ENCODE measurements at regions not wholly inside any gene's neighbourhood (a gene's known extent, or its start where the extent isn't known, plus 50 kb on each side); places are given as distances from the start of the nearest gene placed in this dataset.

DNA sequence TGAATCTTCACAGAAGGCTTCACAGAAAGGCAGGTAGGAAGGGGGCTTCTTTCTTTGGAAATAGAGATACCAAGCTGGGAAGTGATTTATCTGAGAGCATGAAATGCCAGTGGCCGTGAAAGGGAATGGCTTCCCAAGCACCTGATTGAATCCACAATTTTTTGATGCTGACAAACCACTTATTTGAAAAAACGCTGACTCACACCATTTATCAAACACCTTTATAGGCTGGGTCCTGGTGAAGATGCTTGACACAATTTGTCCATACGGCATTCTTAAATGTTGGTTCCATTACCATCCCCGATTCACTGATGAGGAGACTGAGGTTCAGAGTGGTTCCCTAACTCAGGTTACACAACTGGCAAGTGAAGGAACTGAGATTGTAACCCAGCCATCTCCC is 64.1 kb upstream of the POMGNT2 start:
- Histone ChIP-seq H3K23ac (ENCODE audit: low read depth, low read length) (no peak overlapping the region), H4K8ac (ENCODE audit: low read depth in 2 of 2, low read length in 2 of 2) (no peak overlapping the region), H2AK5ac (ENCODE audit: low read depth, low read length) (peak overlapping the region; percentile 43; the same call in 1 of the 2 replicates), H4K20me1 (ENCODE audit: insufficient read depth, low read length) (no peaks in the 10 kb centered on the region), H3K4me2 (ENCODE audit: low read depth, low read length) (no peak overlapping the region), H3K56ac (ENCODE audit: extremely low read depth, insufficient read depth, low read length) (no peak overlapping the region), H3K9ac (ENCODE audit: low read depth, low read length) (no peak overlapping the region), H2BK120ac (ENCODE audit: low read depth, low read length) (peak overlapping the region; percentile 6; the same call in 1 of the 2 replicates), H3K18ac (ENCODE audit: low read depth, low read length) (no peak overlapping the region), H2BK15ac (ENCODE audit: low read depth, low read length) (peak overlapping the region; percentile 45; the same call in 1 of the 3 replicates), H3K9me1 (ENCODE audit: insufficient read depth, low read length) (no peaks in the 10 kb centered on the region; the same call in 1 of the 2 replicates), H3K4me3 (ENCODE audit: insufficient read depth, low read depth, low read length) (no peak overlapping the region), H2AFZ (replicated peaks; ENCODE audit: low read length, poor library complexity) (no peak overlapping the region), H3K36me3 (ENCODE audit: control insufficient read depth, insufficient read depth, low read length) (no peaks in the 10 kb centered on the region), H2BK20ac (ENCODE audit: low read depth, low read length) (no peak overlapping the region), H4K91ac (ENCODE audit: insufficient read depth, low read depth, low read length) (no peak overlapping the region), H3K4ac (ENCODE audit: low read depth, low read length) (no peak overlapping the region), H4K5ac (ENCODE audit: low read depth, low read length) (no peak overlapping the region), H3K9me3 (ENCODE audit: control insufficient read depth, insufficient read depth, low read length) (peaks cover 3% of the 10 kb centered on the region; the same call in 1 of the 2 replicates), H3K27ac (ENCODE audit: insufficient read depth, low read length) (no peak overlapping the region), H3K4me1 (ENCODE audit: control insufficient read depth, insufficient read depth, low read length) (peaks cover 3% of the 10 kb centered on the region; the same call in 1 of the 2 replicates), H3K27me3 (ENCODE audit: control insufficient read depth, insufficient read depth, low read length) (no peaks in the 10 kb centered on the region), H3K79me1 (ENCODE audit: low read depth in 1 of 2, low read length in 2 of 2) (no peaks in the 10 kb centered on the region), H2BK5ac (ENCODE audit: low read depth, low read length, poor library complexity, severe bottlenecking) (no peak overlapping the region), H3K14ac (replicated peaks; ENCODE audit: low read depth, low read length) (no peak overlapping the region), H2AK9ac (replicated peaks; ENCODE audit: low read depth, low read length, poor library complexity) (no peak overlapping the region)
- no peak for ATAC-seq (ENCODE audit: low read depth)
- TF ChIP-seq NFE2L2 (IDR thresholded peaks at IDR 0.05; ENCODE audit: low read depth, low read length) (peak; percentile 33; the same call in 1 of the 2 replicates), SMC3 (IDR thresholded peaks at IDR 0.05; ENCODE audit: low read depth, low read length) (no peak), MAFK (IDR thresholded peaks at IDR 0.05; ENCODE audit: low read depth, low read length) (peak; percentile 90)
- POLR2A ChIA-PET (ENCODE audit: unreplicated experiment): no interaction called here
- no peak for DNase-seq
- no CpG with 5 or more reads among the region's 4 CpGs for WGBS, 2 experiments (ENCODE audit: extremely low coverage in 2 of 2, insufficient read length in 1 of 2)
- dilution Hi-C loops (cut with HindIII; ENCODE audit: low sequenced_read_pairs, unreplicated experiment) (no loop called here), intact Hi-C loops (cut with micrococcal nuclease) (loop anchor here (10.0 kb wide), 1 partner anchor 115 kb away; the partner anchor contains the start of gene SNRK), in situ Hi-C loops (cut with MboI; ENCODE audit: low sequenced_read_pairs) (loop anchor here (10.0 kb wide), 1 partner anchor 335 kb away; no protein-coding TSS in a partner anchor)
- no TSS peak for BruUV-seq (replicated peaks)
- CTCF ChIA-PET: interaction anchor here (0.8 to 1.1 kb wide), 2 partner anchors 14 to 52 kb away, joined by 3 to 4 read pairs; no protein-coding TSS in a partner anchor

All from IMR-90 (cell line).